Kidney (tissue), 13 donors: ENCODE measurements at regions not wholly inside any gene's neighbourhood (a gene's known extent, or its start where the extent isn't known, plus 50 kb on each side); places are given as distances from the start of the nearest gene placed in this dataset.
"Not testable (repeated sequence)": the region's sequence is repeated elsewhere in the genome, so short reads cannot be mapped to it uniquely, and the experiment has no call there.

ENCODE experiments used
- DNase-seq, 5 donors: peaks; one replicate each; pipeline ENCODE4 v3.0.0-alpha.2; 2013 to 2020
- FAIRE-seq: peaks from 2 replicates; lab custom pipeline; 2012; peaks lifted over from hg19 to GRCh38; lab: Jason Lieb, UNC
- H3K27ac ChIP-seq, 2 donors: one replicate each; pipeline ENCODE4 v1.7.0; 2013; ENCODE audit warnings: low read depth in 2 of 2, low read length in 2 of 2, inconsistent platforms in 1 of 2
- H3K27me3 ChIP-seq: one replicate; pipeline ENCODE4 v1.7.1; 2013; ENCODE audit warnings: low read length, inconsistent platforms; ENCODE audit not compliant: control insufficient read depth, insufficient read depth
- H3K36me3 ChIP-seq, 3 donors: one replicate each; pipeline versions ENCODE4 v1.7.0 to v1.7.1; 2013; ENCODE audit warnings: low read length in 3 of 3, control low read depth in 1 of 3, inconsistent platforms in 1 of 3; ENCODE audit not compliant: insufficient read depth in 3 of 3, control insufficient read depth in 2 of 3
- H3K4me1 ChIP-seq, 3 donors: one replicate each; pipeline versions ENCODE4 v1.7.0 to v1.7.1; 2013; ENCODE audit warnings: low read length in 3 of 3, inconsistent platforms in 1 of 3, low read depth in 1 of 3; ENCODE audit not compliant: control insufficient read depth in 2 of 3, insufficient read depth in 2 of 3
- H3K4me3 ChIP-seq, 3 donors: one replicate each; pipeline versions ENCODE4 v1.7.0 to v1.8.1; 2013; ENCODE audit warnings: low read length in 3 of 3, control low read depth in 1 of 3, inconsistent platforms in 1 of 3
- H3K9ac ChIP-seq, 3 donors: one replicate each; pipeline versions ENCODE4 v1.7.0 to v1.7.1; 2013; ENCODE audit warnings: low read length in 3 of 3, control low read depth in 1 of 3, inconsistent platforms in 1 of 3
- H3K9me3 ChIP-seq, 3 donors: one replicate each; pipeline versions ENCODE4 v1.7.0 to v1.7.1; 2013; ENCODE audit warnings: low read length in 3 of 3, control low read depth in 1 of 3, inconsistent platforms in 1 of 3; ENCODE audit not compliant: control insufficient read depth in 2 of 3, insufficient read depth in 1 of 3
- CTCF ChIP-seq: IDR thresholded peaks from 3 replicates; pipeline ENCODE4 v1.5.1; 2012; ENCODE audit warnings: mild to moderate bottlenecking, moderate library complexity, borderline replicate concordance; ENCODE audit not compliant: insufficient read depth; ENCODE audit errors: extremely low read depth
- intact Hi-C: fragments of 100-400 bp; cut with DNase I; formaldehyde crosslinking; loops from one replicate; pipeline ENCODE4 v1.11.1; 2022
- donor health status: control.
- donor health status: control.
- donor health status: control.
- donor health status: control.
- donor health status: control.
- donor health status: DM: yes; HTN: yes; CAD: no.
- donor health status: Normal renal cell carcinoma (clear cell type).

- intact Hi-C loops, result no loop called here
- FAIRE-seq (no peak), DNase-seq (no peak)
These were observed 1645.1 kb downstream of the REEP3 start for GRCh38 chr10:65166272-65166671.

GRCh38 chr10:65172249-65172648 is 1651.0 kb downstream of the REEP3 start:
- FAIRE-seq, result no peak
- no peak for TF ChIP-seq CTCF
- no peak for DNase-seq
- Histone ChIP-seq H3K27ac (no peak overlapping the region), H3K4me1 (no peaks in the 10 kb centered on the region), H3K9ac (no peak overlapping the region), H3K4me3 (no peak overlapping the region), H3K36me3 (no peaks in the 10 kb centered on the region), H3K27me3 (no peaks in the 10 kb centered on the region), H3K9me3 (no peaks in the 10 kb centered on the region)
- intact Hi-C loops, result no loop called here

More at GRCh38 chr10:65166272-65166671, 1645.1 kb downstream of the REEP3 start:
- no peaks in the 10 kb centered on the region for H3K27me3 ChIP-seq
- H3K36me3 ChIP-seq, result no peaks in the 10 kb centered on the region
- no peak overlapping the region for H3K27ac ChIP-seq
- no peak for TF ChIP-seq CTCF
- no peak overlapping the region for H3K9ac ChIP-seq
- H3K9me3 ChIP-seq, result no peaks in the 10 kb centered on the region
- H3K4me1 ChIP-seq, result no peaks in the 10 kb centered on the region
- no peak overlapping the region for H3K4me3 ChIP-seq

- TF ChIP-seq CTCF, result no peak
- DNase-seq (peak in 3 of 5 donors; percentile 10 to 23 (median 18)), FAIRE-seq (no peak)
- Histone ChIP-seq H3K27ac (no peak overlapping the region), H3K36me3 (no peaks in the 10 kb centered on the region), H3K9me3 (peaks cover 0 to 2% (median 0%) of the 10 kb centered on the region in 3 donors), H3K9ac (no peak overlapping the region), H3K4me3 (no peak overlapping the region), H3K27me3 (no peaks in the 10 kb centered on the region), H3K4me1 (no peaks in the 10 kb centered on the region)
- intact Hi-C loops, result no loop called here
These were observed 1655.8 kb downstream of the REEP3 start for GRCh38 chr10:65176994-65177393.

GRCh38 chr10:65183236-65183635 is 1662.0 kb downstream of the REEP3 start:
- no peak for TF ChIP-seq CTCF
- no peak overlapping the region for H3K9ac ChIP-seq
- no peaks in the 10 kb centered on the region for H3K4me1 ChIP-seq
- no peaks in the 10 kb centered on the region for H3K36me3 ChIP-seq
- intact Hi-C loops, result no loop called here
- FAIRE-seq, result no peak
- no peak overlapping the region for H3K4me3 ChIP-seq
- no peaks in the 10 kb centered on the region for H3K27me3 ChIP-seq
- no peak overlapping the region for H3K27ac ChIP-seq
- H3K9me3 ChIP-seq, result peaks cover 0 to 2% (median 0%) of the 10 kb centered on the region in 3 donors
- DNase-seq, result no peak

- H3K4me1 ChIP-seq, FAIRE-seq, H3K9ac ChIP-seq, H3K27me3 ChIP-seq, H3K27ac ChIP-seq, DNase-seq, H3K36me3 ChIP-seq, H3K9me3 ChIP-seq, intact Hi-C loops, H3K4me3 ChIP-seq: not testable (repeated sequence)
These were observed 1665.5 kb downstream of the REEP3 start for GRCh38 chr10:65186668-65187067.
